ENCODE measurements at regions not wholly inside any gene's neighbourhood (a gene's known extent, or its start where the extent isn't known, plus 50 kb on each side); places are given as distances from the start of the nearest gene placed in this dataset.

GRCh38 chr6:121743691-121744090 is 308.2 kb downstream of the GJA1 start:
- TF ChIP-seq RAD21 (conservative IDR thresholded peaks at IDR 0.05 in 1 of 2, IDR thresholded peaks at IDR 0.05 in 1 of 2): no peak
- TF ChIP-seq, protein P1, sequence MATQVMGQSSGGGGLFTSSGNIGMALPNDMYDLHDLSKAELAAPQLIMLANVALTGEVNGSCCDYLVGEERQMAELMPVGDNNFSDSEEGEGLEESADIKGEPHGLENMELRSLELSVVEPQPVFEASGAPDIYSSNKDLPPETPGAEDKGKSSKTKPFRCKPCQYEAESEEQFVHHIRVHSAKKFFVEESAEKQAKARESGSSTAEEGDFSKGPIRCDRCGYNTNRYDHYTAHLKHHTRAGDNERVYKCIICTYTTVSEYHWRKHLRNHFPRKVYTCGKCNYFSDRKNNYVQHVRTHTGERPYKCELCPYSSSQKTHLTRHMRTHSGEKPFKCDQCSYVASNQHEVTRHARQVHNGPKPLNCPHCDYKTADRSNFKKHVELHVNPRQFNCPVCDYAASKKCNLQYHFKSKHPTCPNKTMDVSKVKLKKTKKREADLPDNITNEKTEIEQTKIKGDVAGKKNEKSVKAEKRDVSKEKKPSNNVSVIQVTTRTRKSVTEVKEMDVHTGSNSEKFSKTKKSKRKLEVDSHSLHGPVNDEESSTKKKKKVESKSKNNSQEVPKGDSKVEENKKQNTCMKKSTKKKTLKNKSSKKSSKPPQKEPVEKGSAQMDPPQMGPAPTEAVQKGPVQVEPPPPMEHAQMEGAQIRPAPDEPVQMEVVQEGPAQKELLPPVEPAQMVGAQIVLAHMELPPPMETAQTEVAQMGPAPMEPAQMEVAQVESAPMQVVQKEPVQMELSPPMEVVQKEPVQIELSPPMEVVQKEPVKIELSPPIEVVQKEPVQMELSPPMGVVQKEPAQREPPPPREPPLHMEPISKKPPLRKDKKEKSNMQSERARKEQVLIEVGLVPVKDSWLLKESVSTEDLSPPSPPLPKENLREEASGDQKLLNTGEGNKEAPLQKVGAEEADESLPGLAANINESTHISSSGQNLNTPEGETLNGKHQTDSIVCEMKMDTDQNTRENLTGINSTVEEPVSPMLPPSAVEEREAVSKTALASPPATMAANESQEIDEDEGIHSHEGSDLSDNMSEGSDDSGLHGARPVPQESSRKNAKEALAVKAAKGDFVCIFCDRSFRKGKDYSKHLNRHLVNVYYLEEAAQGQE (IDR thresholded peaks at IDR 0.05): no peak
- TF ChIP-seq, protein P2, sequence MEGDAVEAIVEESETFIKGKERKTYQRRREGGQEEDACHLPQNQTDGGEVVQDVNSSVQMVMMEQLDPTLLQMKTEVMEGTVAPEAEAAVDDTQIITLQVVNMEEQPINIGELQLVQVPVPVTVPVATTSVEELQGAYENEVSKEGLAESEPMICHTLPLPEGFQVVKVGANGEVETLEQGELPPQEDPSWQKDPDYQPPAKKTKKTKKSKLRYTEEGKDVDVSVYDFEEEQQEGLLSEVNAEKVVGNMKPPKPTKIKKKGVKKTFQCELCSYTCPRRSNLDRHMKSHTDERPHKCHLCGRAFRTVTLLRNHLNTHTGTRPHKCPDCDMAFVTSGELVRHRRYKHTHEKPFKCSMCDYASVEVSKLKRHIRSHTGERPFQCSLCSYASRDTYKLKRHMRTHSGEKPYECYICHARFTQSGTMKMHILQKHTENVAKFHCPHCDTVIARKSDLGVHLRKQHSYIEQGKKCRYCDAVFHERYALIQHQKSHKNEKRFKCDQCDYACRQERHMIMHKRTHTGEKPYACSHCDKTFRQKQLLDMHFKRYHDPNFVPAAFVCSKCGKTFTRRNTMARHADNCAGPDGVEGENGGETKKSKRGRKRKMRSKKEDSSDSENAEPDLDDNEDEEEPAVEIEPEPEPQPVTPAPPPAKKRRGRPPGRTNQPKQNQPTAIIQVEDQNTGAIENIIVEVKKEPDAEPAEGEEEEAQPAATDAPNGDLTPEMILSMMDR (IDR thresholded peaks at IDR 0.05): no peak
- no peak for TF ChIP-seq POLR2A (IDR thresholded peaks at IDR 0.05; ENCODE audit: low read length)
- no peak for TF ChIP-seq ZFP36 (IDR thresholded peaks at IDR 0.05; ENCODE audit: borderline replicate concordance, partially characterized antibody)
- TF ChIP-seq, protein P3, sequence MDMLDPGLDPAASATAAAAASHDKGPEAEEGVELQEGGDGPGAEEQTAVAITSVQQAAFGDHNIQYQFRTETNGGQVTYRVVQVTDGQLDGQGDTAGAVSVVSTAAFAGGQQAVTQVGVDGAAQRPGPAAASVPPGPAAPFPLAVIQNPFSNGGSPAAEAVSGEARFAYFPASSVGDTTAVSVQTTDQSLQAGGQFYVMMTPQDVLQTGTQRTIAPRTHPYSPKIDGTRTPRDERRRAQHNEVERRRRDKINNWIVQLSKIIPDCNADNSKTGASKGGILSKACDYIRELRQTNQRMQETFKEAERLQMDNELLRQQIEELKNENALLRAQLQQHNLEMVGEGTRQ (IDR thresholded peaks at IDR 0.05): no peak
- TF ChIP-seq RFX5 (IDR thresholded peaks at IDR 0.05): no peak
- no peak for TF ChIP-seq POLR2AphosphoS2 (conservative IDR thresholded peaks at IDR 0.05; ENCODE audit: low read length)
- TF ChIP-seq FOSB (CRISPR knock-in tag; IDR thresholded peaks at IDR 0.05): no peak
- TF ChIP-seq CBX2 (IDR thresholded peaks at IDR 0.05; ENCODE audit: borderline replicate concordance, low read depth): no peak

Data from A549 (cell line).